H1 (cell line): ENCODE measurements at regions not wholly inside any gene's neighbourhood (a gene's known extent, or its start where the extent isn't known, plus 50 kb on each side); places are given as distances from the start of the nearest gene placed in this dataset.

Experiments
- EZH2 ChIP-seq: fragments of 200-600 bp; sonication (generic); IDR thresholded peaks from 2 replicates; pipeline ENCODE4 v1.7.1; 2012; ENCODE audit warnings: low read depth, mild to moderate bottlenecking, moderate library complexity, low read length, inconsistent platforms; ENCODE audit not compliant: severe bottlenecking

DNA sequence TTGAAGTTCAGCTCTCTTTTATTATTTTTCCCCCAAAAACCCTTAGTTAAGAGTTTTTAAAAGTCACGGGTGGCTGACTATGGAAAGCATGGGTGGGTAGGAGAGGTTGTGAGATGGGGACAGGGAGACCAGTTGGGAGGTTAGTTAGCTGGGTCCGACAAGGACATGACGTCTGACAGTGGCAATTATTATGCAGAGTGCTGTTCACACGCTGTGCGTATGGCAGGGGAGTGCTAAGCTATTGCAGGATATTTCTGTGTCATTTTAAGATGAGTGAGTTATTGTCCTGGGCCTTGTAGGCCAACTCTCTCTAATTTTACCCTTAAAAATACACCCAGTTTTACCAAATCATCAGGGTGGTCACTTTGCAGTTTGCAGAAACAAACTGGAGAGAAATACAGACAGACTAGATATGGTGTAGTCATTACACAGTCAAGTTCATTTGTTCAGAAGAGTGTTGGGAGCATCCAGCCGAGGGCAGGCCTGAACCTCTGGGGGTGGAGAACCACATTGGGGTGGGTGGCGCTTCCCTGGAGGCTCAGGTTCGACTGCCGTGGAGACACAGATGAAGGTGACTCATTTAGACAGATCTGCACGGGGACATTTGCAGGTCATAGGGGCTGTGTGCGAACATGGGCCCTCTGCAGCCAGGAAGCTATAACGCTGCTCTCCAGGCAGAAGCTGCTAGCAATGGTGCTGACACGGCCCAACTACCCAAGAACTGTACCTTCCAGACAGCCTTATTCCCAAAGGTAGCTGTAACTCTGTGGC, 307.6 kb downstream of the QKI start (continued):
- TF ChIP-seq EZH2 = no peak
- TF ChIP-seq, all 59 proteins: peak for 0
